ENCODE measurements at regions not wholly inside any gene's neighbourhood (a gene's known extent, or its start where the extent isn't known, plus 50 kb on each side); places are given as distances from the start of the nearest gene placed in this dataset.

GRCh38 chr12:33265033-33265731 lies 174.4 kb downstream of the SYT10 start:
- no peaks in the 10 kb centered on the region for H3K4me1 ChIP-seq (replicated peaks in 1 of 2)
- H3K27me3 ChIP-seq, result no peaks in the 10 kb centered on the region
- DNase-seq, result no peak
- TF ChIP-seq CTCF (IDR thresholded peaks at IDR 0.05), result no peak
- no peak for TF ChIP-seq POLR2A (IDR thresholded peaks at IDR 0.05)
- no peak overlapping the region for H3K27ac ChIP-seq
- 52 to 77% (median 58%) methylated on average over 1 of the region's 1 CpG for WGBS, 4 donors
- H3K9me3 ChIP-seq (replicated peaks in 1 of 3), result no peaks in the 10 kb centered on the region
- intact Hi-C loops (cut with DNase I), result no loop called here
- no peak overlapping the region for H3K4me3 ChIP-seq
- H3K36me3 ChIP-seq (replicated peaks in 1 of 2), result no peaks in the 10 kb centered on the region

GRCh38 chr12:33253178-33253577 lies 186.4 kb downstream of the SYT10 start:
- Histone ChIP-seq H3K36me3 (replicated peaks in 1 of 2) (no peaks in the 10 kb centered on the region), H3K4me3 (no peak overlapping the region), H3K27me3 (no peaks in the 10 kb centered on the region), H3K4me1 (replicated peaks in 1 of 2) (no peaks in the 10 kb centered on the region), H3K27ac (no peak overlapping the region), H3K9me3 (replicated peaks in 1 of 3) (no peaks in the 10 kb centered on the region)
- no peak for TF ChIP-seq CTCF (IDR thresholded peaks at IDR 0.05)
- no peak for TF ChIP-seq POLR2A (IDR thresholded peaks at IDR 0.05)
- 40 to 70% (median 51%) methylated on average over 1 of the region's 1 CpG for WGBS, 4 donors
- no peak for DNase-seq
- intact Hi-C loops (cut with DNase I), result no loop called here

- no peak overlapping the region for H3K27ac ChIP-seq
- H3K27me3 ChIP-seq, result no peaks in the 10 kb centered on the region
- no peaks in the 10 kb centered on the region for H3K4me1 ChIP-seq (replicated peaks in 1 of 2)
- no peak for TF ChIP-seq POLR2A (IDR thresholded peaks at IDR 0.05)
- no peak for TF ChIP-seq CTCF (IDR thresholded peaks at IDR 0.05)
- no peaks in the 10 kb centered on the region for H3K9me3 ChIP-seq (replicated peaks in 1 of 3)
- H3K4me3 ChIP-seq, result no peak overlapping the region
- no peak for DNase-seq
- H3K36me3 ChIP-seq (replicated peaks in 1 of 2), result no peaks in the 10 kb centered on the region
- intact Hi-C loops (cut with DNase I), result no loop called here
Observed at GRCh38 chr12:33251548-33251947, 188.1 kb downstream of the SYT10 start.

GRCh38 chr12:33248364-33248763 lies 191.3 kb downstream of the SYT10 start:
- H3K27me3 ChIP-seq, result no peaks in the 10 kb centered on the region
- no peaks in the 10 kb centered on the region for H3K4me1 ChIP-seq (replicated peaks in 1 of 2)
- intact Hi-C loops (cut with DNase I), result no loop called here
- TF ChIP-seq POLR2A (IDR thresholded peaks at IDR 0.05), result no peak
- TF ChIP-seq CTCF (IDR thresholded peaks at IDR 0.05), result no peak
- DNase-seq, result no peak
- 42 to 60% (median 58%) methylated on average over 3 of the region's 3 CpGs for WGBS, 4 donors
- H3K4me3 ChIP-seq, result no peak overlapping the region
- no peaks in the 10 kb centered on the region for H3K36me3 ChIP-seq (replicated peaks in 1 of 2)
- H3K27ac ChIP-seq, result no peak overlapping the region
- H3K9me3 ChIP-seq (replicated peaks in 1 of 3), result no peaks in the 10 kb centered on the region

Measured in adrenal gland (tissue), 9 donors.